ENCODE measurements at regions not wholly inside any gene's neighbourhood (a gene's known extent, or its start where the extent isn't known, plus 50 kb on each side); places are given as distances from the start of the nearest gene placed in this dataset.

DNA sequence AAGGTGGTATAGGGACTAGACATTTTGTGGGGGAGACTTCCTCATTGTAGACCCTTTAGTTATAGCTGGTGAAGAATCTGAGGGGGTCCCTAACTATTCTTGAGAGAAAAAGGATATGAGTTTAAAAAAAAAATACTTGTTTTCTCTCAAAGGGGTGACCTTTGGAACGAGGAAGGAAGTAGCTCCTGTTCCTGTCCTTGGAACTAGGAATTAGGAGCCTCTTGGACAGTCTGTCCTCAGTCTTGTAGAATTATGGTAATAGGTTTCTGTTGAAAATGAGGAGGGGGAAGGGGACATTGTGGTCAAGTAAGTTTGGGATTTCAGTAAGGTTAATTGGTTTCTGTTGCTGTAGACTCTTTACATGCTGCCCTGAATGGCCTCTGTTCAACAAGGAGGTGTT, 56.5 kb downstream of the PLEKHG1 start:
- intact Hi-C loops (cut with micrococcal nuclease): no loop called here
- H3K9me1 ChIP-seq (replicated peaks; ENCODE audit: control insufficient read depth, extremely low read depth, insufficient read depth, low read length): no peaks in the 10 kb centered on the region
- no peak overlapping the region for H2AFZ ChIP-seq (ENCODE audit: low read depth, low read length)
- H3K79me2 ChIP-seq (ENCODE audit: control insufficient read depth, insufficient read depth, low read length): no peaks in the 10 kb centered on the region
- H3K9me3 ChIP-seq (replicated peaks; ENCODE audit: control insufficient read depth, insufficient read depth, low read length): no peaks in the 10 kb centered on the region
- no peaks in the 10 kb centered on the region for H3K4me1 ChIP-seq (ENCODE audit: control insufficient read depth, extremely low read depth, insufficient read depth, low read length)
- H3K27me3 ChIP-seq (ENCODE audit: control insufficient read depth in 2 of 2, insufficient read depth in 2 of 2, low read length in 2 of 2): no peaks in the 10 kb centered on the region
- no peak overlapping the region for H3K9ac ChIP-seq (replicated peaks; ENCODE audit: extremely low read depth, insufficient read depth, low read length)
- dilution Hi-C loops (cut with MboI; ENCODE audit: extremely low pct_ligation_motif_present, low sequenced_read_pairs): no loop called here
- TF ChIP-seq MYC (IDR thresholded peaks at IDR 0.05; ENCODE audit: low read depth, low read length) (no peak), POLR2A (IDR thresholded peaks at IDR 0.05; ENCODE audit: low read depth, low read length) (no peak), FOS (IDR thresholded peaks at IDR 0.05; ENCODE audit: borderline replicate concordance, insufficient read depth, low read length) (no peak), POLR2AphosphoS5 (IDR thresholded peaks at IDR 0.05; ENCODE audit: insufficient read depth, low read depth, low read length) (no peak), CTCF (IDR thresholded peaks at IDR 0.05; ENCODE audit: extremely low read depth in 1 of 2, insufficient read depth in 1 of 2, low read depth in 1 of 2, low read length in 2 of 2) (no peak), EZH2 (IDR thresholded peaks at IDR 0.05; ENCODE audit: borderline replicate concordance, low read depth, low read length, severe bottlenecking) (no peak), JUN (IDR thresholded peaks at IDR 0.05; ENCODE audit: borderline replicate concordance, insufficient read depth, insufficient read length, low read depth) (no peak), MAX (IDR thresholded peaks at IDR 0.05; ENCODE audit: insufficient read depth, insufficient read length) (no peak), GATA2 (IDR thresholded peaks at IDR 0.05; ENCODE audit: insufficient read depth, insufficient read length, low read depth, low read length) (no peak)
- no peak overlapping the region for H3K4me3 ChIP-seq (replicated peaks in 1 of 3; ENCODE audit: insufficient read depth in 1 of 3, low read depth in 1 of 3, low read length in 3 of 3)
- FAIRE-seq (no peak), DNase-seq (ENCODE audit: low read depth, low spot score) (no peak)
- no peaks in the 10 kb centered on the region for H3K36me3 ChIP-seq (ENCODE audit: control insufficient read depth in 2 of 2, extremely low read depth in 1 of 2, insufficient read depth in 2 of 2, low read length in 2 of 2)
- ChIA-PET CTCF (interaction anchor here (1.1 kb wide), 1 partner anchor 159 kb away, joined by 3 read pairs; no protein-coding TSS in a partner anchor), POLR2A (no interaction called here)
- no peak overlapping the region for H3K27ac ChIP-seq (ENCODE audit: insufficient read depth, low read depth, low read length)
- H3K4me2 ChIP-seq (ENCODE audit: insufficient read depth, low read length): no peak overlapping the region
- no peaks in the 10 kb centered on the region for H4K20me1 ChIP-seq (replicated peaks; ENCODE audit: control insufficient read depth, extremely low read depth, insufficient read depth, low read length)
- no TSS peak for BruUV-seq (replicated peaks)

Measured in endothelial cell of umbilical vein (primary cell).